BLaER1 (cell line): ENCODE measurements at regions not wholly inside any gene's neighbourhood (a gene's known extent, or its start where the extent isn't known, plus 50 kb on each side); places are given as distances from the start of the nearest gene placed in this dataset.
A peak's percentile ranks its signal among the peaks of the same experiment; 100 is the strongest.

Experiments
- H3K27ac ChIP-seq: shearing (Covaris generic); formaldehyde crosslinking; 2 replicates; pipeline ENCODE4 v1.8.1; 2022
- H3K27me3 ChIP-seq: shearing (Covaris generic); formaldehyde crosslinking; 2 replicates; pipeline ENCODE4 v1.8.1; 2022
- H3K36me3 ChIP-seq: shearing (Covaris generic); formaldehyde crosslinking; 2 replicates; pipeline ENCODE4 v1.8.1; 2022
- H3K4me1 ChIP-seq: shearing (Covaris generic); formaldehyde crosslinking; 2 replicates; pipeline ENCODE4 v1.8.1; 2022
- H3K4me2 ChIP-seq: shearing (Covaris generic); formaldehyde crosslinking; 2 replicates; pipeline ENCODE4 v1.8.1; 2022
- H3K4me3 ChIP-seq: shearing (Covaris generic); formaldehyde crosslinking; 2 replicates; pipeline ENCODE4 v1.8.1; 2022
- H3K9ac ChIP-seq: shearing (Covaris generic); formaldehyde crosslinking; 2 replicates; pipeline ENCODE4 v1.8.1; 2022
- H3K9me3 ChIP-seq: shearing (Covaris generic); formaldehyde crosslinking; 2 replicates; pipeline ENCODE4 v1.8.1; 2022
- H4K20me1 ChIP-seq: shearing (Covaris generic); formaldehyde crosslinking; 2 replicates; pipeline ENCODE4 v1.8.1; 2022
- Cebpa-rat ChIP-seq: shearing (Covaris generic); IDR thresholded peaks from 2 replicates; pipeline ENCODE4 v1.8.1; 2022

DNA sequence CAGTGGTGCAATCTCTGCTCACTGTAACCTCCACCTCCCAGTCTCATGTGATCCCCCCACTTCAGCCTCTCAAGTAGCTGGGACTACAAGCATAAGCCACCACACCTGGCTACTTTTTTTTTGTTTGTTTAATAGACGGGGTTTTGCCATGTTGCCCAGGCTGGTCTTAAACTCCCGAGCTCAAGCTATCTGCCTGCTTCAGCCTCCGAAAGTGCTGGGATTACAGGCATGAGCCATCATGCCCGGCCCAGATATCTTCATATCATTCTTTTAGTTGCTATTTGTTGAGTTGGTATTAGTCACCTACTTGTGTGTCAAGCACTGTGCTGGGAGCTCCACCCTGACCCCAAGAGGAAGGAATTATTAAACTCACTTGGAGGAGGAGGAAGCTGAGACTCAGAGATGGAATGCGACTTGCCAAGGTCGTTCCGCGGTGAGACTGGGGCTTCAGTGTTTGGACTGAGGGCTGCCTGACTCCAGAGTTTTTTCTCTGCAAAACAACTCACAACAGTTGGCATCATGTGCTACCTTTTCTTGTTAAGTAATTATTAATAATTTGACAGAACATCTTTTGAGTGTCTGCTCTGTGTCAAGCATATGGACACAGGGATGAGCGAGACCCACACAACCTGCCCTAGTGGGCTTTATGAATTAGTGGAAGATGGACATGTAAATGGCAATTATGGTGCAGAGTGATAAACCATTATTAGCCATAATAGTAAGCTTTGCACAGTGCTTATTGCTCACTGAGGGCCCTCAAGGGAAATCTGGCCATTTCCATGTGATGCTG lies 132.0 kb downstream of the FOXD2 start:
- peak overlapping the region; percentile 51; the same call in 1 of the 2 replicates for H3K27ac ChIP-seq
- no peaks in the 10 kb centered on the region for H3K27me3 ChIP-seq
- peaks cover 68% of the 10 kb centered on the region for H3K4me1 ChIP-seq
- no peaks in the 10 kb centered on the region for H3K9me3 ChIP-seq
- no peak overlapping the region for H3K9ac ChIP-seq
- no peaks in the 10 kb centered on the region for H3K36me3 ChIP-seq
- peak overlapping the region; percentile 68 for H3K4me2 ChIP-seq
- no peak for TF ChIP-seq Cebpa-rat
- no peaks in the 10 kb centered on the region for H4K20me1 ChIP-seq
- no peak overlapping the region for H3K4me3 ChIP-seq

GRCh38 chr1:47571161-47571560 lies 133.3 kb downstream of the FOXD2 start:
- peak overlapping the region; percentile 68 for H3K4me2 ChIP-seq
- H3K9me3 ChIP-seq: no peaks in the 10 kb centered on the region
- H3K4me1 ChIP-seq: peaks cover 56% of the 10 kb centered on the region
- H3K9ac ChIP-seq: no peak overlapping the region
- peak overlapping the region; percentile 35; the same call in 1 of the 2 replicates for H3K27ac ChIP-seq
- no peaks in the 10 kb centered on the region for H3K36me3 ChIP-seq
- TF ChIP-seq Cebpa-rat: no peak
- H4K20me1 ChIP-seq: no peaks in the 10 kb centered on the region
- H3K27me3 ChIP-seq: no peaks in the 10 kb centered on the region
- no peak overlapping the region for H3K4me3 ChIP-seq

DNA sequence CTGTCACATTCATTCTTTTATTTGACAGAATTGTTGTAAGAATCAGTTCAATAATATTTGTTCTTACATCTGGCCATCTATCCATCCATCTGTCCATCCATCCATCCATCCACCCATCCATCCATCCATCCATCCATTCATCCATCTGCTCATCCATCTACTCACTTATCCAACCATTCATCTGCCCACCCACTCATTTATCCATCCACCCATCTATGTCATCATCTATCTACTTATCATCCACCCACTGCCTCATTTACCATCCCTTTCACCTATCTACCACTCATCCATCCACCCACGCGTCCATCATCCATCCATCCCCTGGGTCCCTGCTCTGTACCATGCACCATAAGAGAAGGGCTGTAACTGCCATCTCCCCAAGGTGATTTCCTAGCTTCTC lies 134.1 kb downstream of the FOXD2 start:
- Histone ChIP-seq H3K4me2 (0 out of 2 replicates have a peak overlapping the region, but pooled peaks have one; percentile 68), H3K4me1 (peaks cover 48% of the 10 kb centered on the region)

GRCh38 chr1:47572731-47573430 lies 135.0 kb downstream of the FOXD2 start:
- H4K20me1 ChIP-seq: no peaks in the 10 kb centered on the region
- TF ChIP-seq Cebpa-rat: no peak
- peaks cover 40% of the 10 kb centered on the region for H3K4me1 ChIP-seq
- H3K4me3 ChIP-seq: no peak overlapping the region
- H3K9ac ChIP-seq: no peak overlapping the region
- H3K27me3 ChIP-seq: no peaks in the 10 kb centered on the region
- H3K27ac ChIP-seq: no peak overlapping the region
- H3K9me3 ChIP-seq: no peaks in the 10 kb centered on the region
- H3K4me2 ChIP-seq: no peak overlapping the region
- H3K36me3 ChIP-seq: no peaks in the 10 kb centered on the region

More for the DNA sequence above, 134.1 kb downstream of the FOXD2 start:
- TF ChIP-seq Cebpa-rat: no peak
- Histone ChIP-seq H3K4me3 (no peak overlapping the region), H3K36me3 (no peaks in the 10 kb centered on the region), H3K9ac (no peak overlapping the region), H3K27ac (no peak overlapping the region), H4K20me1 (no peaks in the 10 kb centered on the region), H3K9me3 (no peaks in the 10 kb centered on the region), H3K27me3 (no peaks in the 10 kb centered on the region)

DNA sequence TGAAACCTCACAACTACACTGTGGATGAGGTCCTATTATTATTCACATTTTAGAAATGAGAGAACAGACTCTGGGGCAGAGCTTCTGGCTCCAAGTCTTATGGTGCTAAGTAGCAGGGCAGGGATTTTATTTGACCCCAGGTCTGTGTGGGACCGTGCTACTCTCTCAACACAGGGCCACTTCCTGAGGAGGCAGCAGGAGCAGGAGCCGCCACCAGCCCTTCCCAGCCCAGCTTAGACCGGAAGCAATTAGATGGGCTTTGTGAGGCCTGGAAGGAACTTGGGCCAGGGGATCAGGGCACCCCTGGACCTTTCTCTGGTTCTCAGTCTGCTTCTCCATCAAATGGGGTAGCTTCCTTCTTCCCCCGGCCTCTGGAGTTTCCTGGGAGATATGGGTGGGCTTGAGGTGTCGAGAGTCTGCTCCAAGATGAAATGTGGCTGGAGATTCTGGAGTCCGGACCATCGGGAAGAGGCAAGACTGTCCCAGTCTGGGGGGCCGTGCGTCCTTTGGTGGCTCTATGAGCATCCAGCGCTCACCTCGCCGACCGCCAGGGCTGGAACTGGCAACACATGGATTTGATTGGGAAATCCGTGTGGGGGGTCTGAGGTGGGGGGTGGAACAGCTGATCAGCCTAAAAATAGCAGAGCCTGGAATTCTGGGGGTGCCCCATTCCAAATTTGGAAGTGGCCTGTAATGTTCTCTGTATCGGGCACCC lies 136.8 kb downstream of the FOXD2 start:
- no peaks in the 10 kb centered on the region for H4K20me1 ChIP-seq
- no peak overlapping the region for H3K4me3 ChIP-seq
- peaks cover 33% of the 10 kb centered on the region for H3K4me1 ChIP-seq
- no peaks in the 10 kb centered on the region for H3K36me3 ChIP-seq
- no peak overlapping the region for H3K4me2 ChIP-seq
- H3K27ac ChIP-seq: no peak overlapping the region
- no peak overlapping the region for H3K9ac ChIP-seq
- TF ChIP-seq Cebpa-rat: no peak
- H3K27me3 ChIP-seq: no peaks in the 10 kb centered on the region
- no peaks in the 10 kb centered on the region for H3K9me3 ChIP-seq

GRCh38 chr1:47575855-47576757 lies 138.3 kb downstream of the FOXD2 start:
- no peak overlapping the region for H3K4me2 ChIP-seq
- no peaks in the 10 kb centered on the region for H3K27me3 ChIP-seq
- H3K4me1 ChIP-seq: peaks cover 18% of the 10 kb centered on the region
- H3K4me3 ChIP-seq: no peak overlapping the region
- H4K20me1 ChIP-seq: no peaks in the 10 kb centered on the region
- no peaks in the 10 kb centered on the region for H3K36me3 ChIP-seq
- H3K9me3 ChIP-seq: no peaks in the 10 kb centered on the region
- H3K9ac ChIP-seq: no peak overlapping the region
- no peak overlapping the region for H3K27ac ChIP-seq
- no peak for TF ChIP-seq Cebpa-rat

- no peaks in the 10 kb centered on the region for H3K9me3 ChIP-seq
- H3K4me3 ChIP-seq: no peak overlapping the region
- no peak overlapping the region for H3K27ac ChIP-seq
- no peak overlapping the region for H3K4me2 ChIP-seq
- no peaks in the 10 kb centered on the region for H4K20me1 ChIP-seq
- H3K36me3 ChIP-seq: no peaks in the 10 kb centered on the region
- H3K9ac ChIP-seq: no peak overlapping the region
- H3K4me1 ChIP-seq: peaks cover 12% of the 10 kb centered on the region
- TF ChIP-seq Cebpa-rat: no peak
- no peaks in the 10 kb centered on the region for H3K27me3 ChIP-seq
Measured at GRCh38 chr1:47576758-47577115, 138.9 kb downstream of the FOXD2 start.

- no peak overlapping the region for H3K4me2 ChIP-seq
- no peak for TF ChIP-seq Cebpa-rat
- H3K9ac ChIP-seq: no peak overlapping the region
- H3K27ac ChIP-seq: no peak overlapping the region
- H3K36me3 ChIP-seq: no peaks in the 10 kb centered on the region
- no peaks in the 10 kb centered on the region for H3K9me3 ChIP-seq
- H3K4me1 ChIP-seq: peaks cover 13% of the 10 kb centered on the region
- no peaks in the 10 kb centered on the region for H3K27me3 ChIP-seq
- no peaks in the 10 kb centered on the region for H4K20me1 ChIP-seq
- H3K4me3 ChIP-seq: no peak overlapping the region
Measured at GRCh38 chr1:47577303-47578025, 139.6 kb downstream of the FOXD2 start.
